ENCODE measurements at regions not wholly inside any gene's neighbourhood (a gene's known extent, or its start where the extent isn't known, plus 50 kb on each side); places are given as distances from the start of the nearest gene placed in this dataset.

DNA sequence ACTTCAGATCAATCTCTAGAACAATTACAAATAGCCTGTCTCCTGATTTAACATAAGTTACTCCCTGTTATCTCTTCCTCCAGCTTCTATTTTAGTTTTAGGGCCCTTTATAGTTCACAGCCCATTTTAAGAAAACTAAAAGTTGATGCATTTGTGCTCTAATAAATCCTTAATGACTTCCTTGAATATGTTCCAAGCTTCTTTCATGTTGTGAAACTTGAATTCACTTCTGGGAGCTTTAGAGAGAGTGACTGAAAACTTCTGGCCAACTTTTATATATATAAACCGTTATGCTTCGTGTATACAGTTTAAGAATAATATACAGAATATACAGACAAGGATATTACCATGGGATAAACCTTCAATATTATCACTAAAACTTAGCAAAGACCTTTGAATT lies 366.8 kb downstream of the TBC1D4 start:
- Histone ChIP-seq H3K4me3 (no peak overlapping the region), H3K27me3 (no peaks in the 10 kb centered on the region), H3K4me1 (no peaks in the 10 kb centered on the region), H3K36me3 (no peaks in the 10 kb centered on the region), H3K27ac (no peak overlapping the region), H3K9me3 (no peaks in the 10 kb centered on the region), H3K9ac (ENCODE audit: low read depth in 2 of 2, low read length in 2 of 2) (no peak overlapping the region)
- intact Hi-C loops (cut with DNase I): no loop called here
- TF ChIP-seq, protein P1, sequence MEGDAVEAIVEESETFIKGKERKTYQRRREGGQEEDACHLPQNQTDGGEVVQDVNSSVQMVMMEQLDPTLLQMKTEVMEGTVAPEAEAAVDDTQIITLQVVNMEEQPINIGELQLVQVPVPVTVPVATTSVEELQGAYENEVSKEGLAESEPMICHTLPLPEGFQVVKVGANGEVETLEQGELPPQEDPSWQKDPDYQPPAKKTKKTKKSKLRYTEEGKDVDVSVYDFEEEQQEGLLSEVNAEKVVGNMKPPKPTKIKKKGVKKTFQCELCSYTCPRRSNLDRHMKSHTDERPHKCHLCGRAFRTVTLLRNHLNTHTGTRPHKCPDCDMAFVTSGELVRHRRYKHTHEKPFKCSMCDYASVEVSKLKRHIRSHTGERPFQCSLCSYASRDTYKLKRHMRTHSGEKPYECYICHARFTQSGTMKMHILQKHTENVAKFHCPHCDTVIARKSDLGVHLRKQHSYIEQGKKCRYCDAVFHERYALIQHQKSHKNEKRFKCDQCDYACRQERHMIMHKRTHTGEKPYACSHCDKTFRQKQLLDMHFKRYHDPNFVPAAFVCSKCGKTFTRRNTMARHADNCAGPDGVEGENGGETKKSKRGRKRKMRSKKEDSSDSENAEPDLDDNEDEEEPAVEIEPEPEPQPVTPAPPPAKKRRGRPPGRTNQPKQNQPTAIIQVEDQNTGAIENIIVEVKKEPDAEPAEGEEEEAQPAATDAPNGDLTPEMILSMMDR (IDR thresholded peaks at IDR 0.05): no peak
- no peak for DNase-seq

- TF ChIP-seq, protein P1 (IDR thresholded peaks at IDR 0.05): no peak
- Histone ChIP-seq H3K36me3 (no peaks in the 10 kb centered on the region), H3K27me3 (no peaks in the 10 kb centered on the region), H3K9ac (ENCODE audit: low read depth in 2 of 2, low read length in 2 of 2) (no peak overlapping the region), H3K4me1 (no peaks in the 10 kb centered on the region), H3K9me3 (no peaks in the 10 kb centered on the region), H3K27ac (no peak overlapping the region), H3K4me3 (no peak overlapping the region)
- intact Hi-C loops (cut with DNase I): no loop called here
- DNase-seq: no peak
Measured at GRCh38 chr13:75103976-75104375, 378.0 kb downstream of the TBC1D4 start.

- no peaks in the 10 kb centered on the region for H3K4me1 ChIP-seq
- H3K9me3 ChIP-seq: no peaks in the 10 kb centered on the region
- DNase-seq: no peak
- intact Hi-C loops (cut with DNase I): no loop called here
- TF ChIP-seq, protein P1 (IDR thresholded peaks at IDR 0.05): no peak
- H3K36me3 ChIP-seq: no peaks in the 10 kb centered on the region
- no peak overlapping the region for H3K27ac ChIP-seq
- no peaks in the 10 kb centered on the region for H3K27me3 ChIP-seq
- H3K9ac ChIP-seq (ENCODE audit: low read depth in 2 of 2, low read length in 2 of 2): no peak overlapping the region
- H3K4me3 ChIP-seq: no peak overlapping the region
Measured at GRCh38 chr13:75102001-75102716, 379.8 kb downstream of the TBC1D4 start.

- DNase-seq: no peak
- no peaks in the 10 kb centered on the region for H3K36me3 ChIP-seq
- H3K27me3 ChIP-seq: no peaks in the 10 kb centered on the region
- TF ChIP-seq, protein P1 (IDR thresholded peaks at IDR 0.05): no peak
- no peaks in the 10 kb centered on the region for H3K4me1 ChIP-seq
- H3K27ac ChIP-seq: no peak overlapping the region
- H3K4me3 ChIP-seq: no peak overlapping the region
- no peak overlapping the region for H3K9ac ChIP-seq (ENCODE audit: low read depth in 2 of 2, low read length in 2 of 2)
- H3K9me3 ChIP-seq: no peaks in the 10 kb centered on the region
- intact Hi-C loops (cut with DNase I): no loop called here
Measured at GRCh38 chr13:75101348-75101747, 380.6 kb downstream of the TBC1D4 start.

- Histone ChIP-seq H3K36me3 (no peaks in the 10 kb centered on the region), H3K9ac (ENCODE audit: low read depth in 2 of 2, low read length in 2 of 2) (no peak overlapping the region), H3K27me3 (no peaks in the 10 kb centered on the region), H3K9me3 (no peaks in the 10 kb centered on the region), H3K4me1 (no peaks in the 10 kb centered on the region), H3K27ac (no peak overlapping the region), H3K4me3 (no peak overlapping the region)
- no peak for DNase-seq
- TF ChIP-seq, protein P1 (IDR thresholded peaks at IDR 0.05): no peak
- intact Hi-C loops (cut with DNase I): no loop called here
Measured at GRCh38 chr13:75092143-75092542, 389.8 kb downstream of the TBC1D4 start.

Data from colonic mucosa (tissue), 4 donors.